HCT116 (cell line): ENCODE measurements at regions not wholly inside any gene's neighbourhood (a gene's known extent, or its start where the extent isn't known, plus 50 kb on each side); places are given as distances from the start of the nearest gene placed in this dataset.

Source experiments
- ATAC-seq: fragments of 200-7000 bp; cut with Tn5 transposase; 2 replicates; pipeline ENCODE4 v1.9.1; 2020; ENCODE audit warnings: mild to moderate bottlenecking, moderate library complexity
- BruUV-seq: library from RNA; stranded (reverse); fragments of 400-500 nt; replicated peaks from 2 replicates; lab custom pipeline; 2021; lab: Mats Ljungman, UMichigan
- CTCF ChIA-PET: fragments of 300-600 bp; sonication (Branson Sonifier 250); formaldehyde crosslinking; loops from one replicate; lab custom pipeline; 2021; ENCODE audit warnings: antibody characterized with exemption; lab: Charles Lee
- POLR2A ChIA-PET: fragments of 300-600, 350-600 bp; sonication (Branson Sonifier 250); formaldehyde crosslinking; loops from one replicate; lab custom pipeline; 2021; ENCODE audit warnings: antibody characterized with exemption; lab: Charles Lee
- RAD21 ChIA-PET, 2 experiments: fragments of 300-600 bp; sonication (Branson Sonifier 250); formaldehyde crosslinking; loops; one replicate each; lab custom pipeline; 2023; ENCODE audit warnings: low total read pairs in 2 of 2; ENCODE audit not compliant: uncharacterized antibody in 2 of 2, unreplicated experiment in 2 of 2, low non-redundant PET in 1 of 2; lab: Charles Lee
- DNase-seq: peaks from one replicate; pipeline ENCODE4 v3.0.0-alpha.2; 2010; ENCODE audit warnings: low read depth, low spot score
- H2AFZ ChIP-seq: fragments of 200-600 bp; shearing (Covaris generic), sonication (generic); 2 replicates; pipeline ENCODE4 v1.6.1; 2017; ENCODE audit warnings: low read depth, mixed run types, mixed read lengths, antibody characterized with exemption, low read length; ENCODE audit not compliant: poor library complexity, severe bottlenecking
- H3K27ac ChIP-seq: 2 replicates; pipeline ENCODE4 v1.5.1; 2012; ENCODE audit warnings: low read depth, low read length
- H3K27me3 ChIP-seq: fragments of 200-600 bp; sonication (generic); 2 replicates; pipeline ENCODE4 v1.6.1; 2016; ENCODE audit warnings: mixed run types, low read length, mixed read lengths; ENCODE audit not compliant: insufficient read depth
- H3K36me3 ChIP-seq, 2 experiments: fragments of 200-500 bp in 1 of 2; fragments of 200-600 bp in 1 of 2; sonication (Bioruptor generic) in 1 of 2; sonication (generic) in 1 of 2; 2 replicates each; pipeline versions ENCODE4 v1.5.1 to v1.6.1; 2014 to 2016; ENCODE audit warnings: low read length in 2 of 2, inconsistent platforms in 1 of 2, mixed read lengths in 1 of 2, mixed run types in 1 of 2; ENCODE audit not compliant: insufficient read depth in 2 of 2, control insufficient read depth in 1 of 2
- H3K4me1 ChIP-seq, 2 experiments: fragments of 200-600 bp in 1 of 2; sonication (generic) in 1 of 2; 2 replicates each; pipeline versions ENCODE4 v1.5.1 to v1.6.1; 2012 to 2017; ENCODE audit warnings: low read length in 2 of 2, inconsistent platforms in 1 of 2, mild to moderate bottlenecking in 1 of 2, mixed read lengths in 1 of 2, mixed run types in 1 of 2, moderate library complexity in 1 of 2; ENCODE audit not compliant: insufficient read depth in 2 of 2, control insufficient read depth in 1 of 2
- H3K4me2 ChIP-seq: fragments of 200-600 bp; sonication (generic); 2 replicates; pipeline ENCODE4 v1.6.1; 2017; ENCODE audit warnings: mixed run types, low read length, mixed read lengths
- H3K4me3 ChIP-seq, 2 experiments: fragments of 200-600 bp in 1 of 2; sonication (generic) in 1 of 2; replicated peaks in 1 of 2; 2 replicates each; pipeline ENCODE4 v1.5.1; 2011 to 2016; ENCODE audit warnings: low read length in 2 of 2, control low read depth in 1 of 2, low read depth in 1 of 2, mild to moderate bottlenecking in 1 of 2, mixed read lengths in 1 of 2, mixed run types in 1 of 2
- H3K79me2 ChIP-seq: fragments of 200-600 bp; sonication (generic); 2 replicates; pipeline ENCODE4 v1.6.1; 2017; ENCODE audit warnings: mild to moderate bottlenecking, mixed run types, low read length, moderate library complexity, mixed read lengths; ENCODE audit not compliant: insufficient read depth
- H3K9ac ChIP-seq: fragments of 200-600 bp; sonication (generic); 2 replicates; pipeline ENCODE4 v1.6.1; 2016; ENCODE audit warnings: low read length, mixed read lengths
- H3K9me2 ChIP-seq: fragments of 200-600 bp; sonication (generic), shearing (Covaris generic); 2 replicates; pipeline ENCODE4 v1.6.1; 2017; ENCODE audit warnings: mixed run types, mild to moderate bottlenecking, moderate library complexity; ENCODE audit not compliant: insufficient read depth
- H3K9me3 ChIP-seq, 2 experiments: fragments of 200-500 bp in 1 of 2; fragments of 200-600 bp in 1 of 2; sonication (Bioruptor generic) in 1 of 2; sonication (generic) in 1 of 2; 2 replicates each; pipeline ENCODE4 v1.6.1; 2014 to 2017; ENCODE audit warnings: low read length in 2 of 2, mixed read lengths in 2 of 2, inconsistent platforms in 1 of 2, low read depth in 1 of 2, mild to moderate bottlenecking in 1 of 2, mixed run types in 1 of 2, moderate library complexity in 1 of 2; ENCODE audit not compliant: control insufficient read depth in 1 of 2, insufficient read depth in 1 of 2
- H4K20me1 ChIP-seq: fragments of 200-600 bp; sonication (generic), shearing (Covaris generic); 2 replicates; pipeline ENCODE4 v1.6.1; 2017; ENCODE audit warnings: mixed run types, mild to moderate bottlenecking, moderate library complexity; ENCODE audit not compliant: insufficient read depth
- CBX3 ChIP-seq: IDR thresholded peaks from 2 replicates; pipeline ENCODE4 v1.6.1; 2012; ENCODE audit warnings: low read depth
- CEBPB ChIP-seq: IDR thresholded peaks from 2 replicates; pipeline ENCODE4 v1.6.1; 2012; ENCODE audit warnings: low read depth
- EGR1 ChIP-seq: IDR thresholded peaks from 2 replicates; pipeline ENCODE4 v1.6.1; 2012; ENCODE audit warnings: low read depth
- EZH2phosphoT487 ChIP-seq: fragments of 200-600 bp; IDR thresholded peaks from 2 replicates; pipeline ENCODE4 v1.6.1; 2018; ENCODE audit warnings: antibody characterized with exemption, borderline replicate concordance
- JUND ChIP-seq: IDR thresholded peaks from 2 replicates; pipeline ENCODE4 v1.6.1; 2012
- POLR2A ChIP-seq: IDR thresholded peaks from 2 replicates; pipeline ENCODE4 v1.7.0; 2011; ENCODE audit warnings: borderline replicate concordance; ENCODE audit not compliant: insufficient read depth, insufficient read length; ENCODE audit errors: extremely low read depth
- POLR2AphosphoS5 ChIP-seq: IDR thresholded peaks from 2 replicates; pipeline ENCODE4 v1.6.1; 2011; ENCODE audit warnings: mild to moderate bottlenecking, low read depth, low read length, moderate library complexity
- SP1 ChIP-seq: IDR thresholded peaks from 2 replicates; pipeline ENCODE4 v1.6.1; 2012; ENCODE audit warnings: low read depth
- TCF7L2 ChIP-seq: IDR thresholded peaks from 2 replicates; pipeline ENCODE4 v1.7.0; 2011; ENCODE audit warnings: borderline replicate concordance, inconsistent platforms; ENCODE audit not compliant: insufficient read depth, insufficient read length; ENCODE audit errors: extremely low read depth
- ZFX ChIP-seq: fragments of 450-650 bp; IDR thresholded peaks from 2 replicates; pipeline ENCODE4 v1.6.1; 2017
- ZNF274 ChIP-seq: fragments of 200-500 bp; sonication (Bioruptor generic); IDR thresholded peaks from 2 replicates; pipeline ENCODE4 v1.6.1; 2014; ENCODE audit warnings: mild to moderate bottlenecking, low read depth, low read length, inconsistent platforms
- intact Hi-C: fragments of 100-400 bp; cut with micrococcal nuclease; formaldehyde crosslinking; loops from 2 replicates; pipeline ENCODE4 v1.10.0; 2022
- TF ChIP-seq, protein P1 (sequence below): IDR thresholded peaks from 2 replicates; pipeline ENCODE4 v1.6.1; 2012
- TF ChIP-seq, protein P2 (sequence below): IDR thresholded peaks from 2 replicates; pipeline ENCODE4 v1.6.1; 2011; ENCODE audit warnings: mild to moderate bottlenecking, low read length, moderate library complexity; ENCODE audit not compliant: insufficient replicate concordance; ENCODE audit errors: extremely low read depth
- TF ChIP-seq, protein P3 (sequence below): IDR thresholded peaks from 2 replicates; pipeline ENCODE4 v1.6.1; 2012
- TF ChIP-seq, protein P4 (sequence below): IDR thresholded peaks from 2 replicates; pipeline ENCODE4 v1.6.1; 2012; ENCODE audit warnings: low read depth
- TF ChIP-seq, protein P5 (sequence below), 3 experiments: fragments of 200-600 bp in 1 of 3; sonication (generic) in 1 of 3; IDR thresholded peaks in 2 of 3; conservative IDR thresholded peaks in 1 of 3; 2 replicates each; pipeline ENCODE4 v1.5.1; 2012 to 2017; ENCODE audit warnings: low read depth in 2 of 3, low read length in 2 of 3, antibody characterized with exemption in 1 of 3, borderline replicate concordance in 1 of 3, control low read depth in 1 of 3, mild to moderate bottlenecking in 1 of 3, mixed read lengths in 1 of 3, mixed run types in 1 of 3, moderate library complexity in 1 of 3; ENCODE audit not compliant: insufficient read depth in 1 of 3

DNA sequence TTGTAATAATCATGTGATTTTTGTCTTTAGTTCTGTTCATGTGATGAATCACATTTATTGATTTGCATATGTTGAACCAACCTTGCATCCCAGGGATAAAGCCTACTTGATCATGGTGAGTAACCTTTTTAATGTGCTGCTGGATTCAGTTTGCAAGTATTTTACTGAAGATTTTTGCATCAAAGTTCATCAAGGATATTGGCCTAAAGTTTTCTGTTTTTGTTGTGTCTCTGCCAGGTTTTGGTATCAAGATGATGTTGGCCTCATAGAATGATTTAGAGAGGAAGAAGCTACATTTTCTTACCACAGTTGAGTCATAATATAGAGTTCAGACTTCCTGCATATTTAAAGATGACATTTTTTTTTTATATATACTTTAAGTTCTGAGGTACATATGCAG is 455.9 kb downstream of the PLPP3 start:
- Histone ChIP-seq H3K27ac (no peak overlapping the region), H3K9me2 (no peaks in the 10 kb centered on the region), H3K27me3 (no peaks in the 10 kb centered on the region), H3K9me3 (no peaks in the 10 kb centered on the region), H4K20me1 (no peaks in the 10 kb centered on the region), H3K36me3 (no peaks in the 10 kb centered on the region), H3K79me2 (no peaks in the 10 kb centered on the region), H3K4me3 (no peak overlapping the region), H3K9ac (no peak overlapping the region), H3K4me1 (no peaks in the 10 kb centered on the region), H2AFZ (no peak overlapping the region), H3K4me2 (no peak overlapping the region)
- no peak for DNase-seq
- CTCF ChIA-PET, result no interaction called here
- no peak for ATAC-seq
- BruUV-seq, result no TSS peak
- RAD21 ChIA-PET, result no interaction called here
- POLR2A ChIA-PET, result no interaction called here
- intact Hi-C loops, result no loop called here
- TF ChIP-seq, protein P1, sequence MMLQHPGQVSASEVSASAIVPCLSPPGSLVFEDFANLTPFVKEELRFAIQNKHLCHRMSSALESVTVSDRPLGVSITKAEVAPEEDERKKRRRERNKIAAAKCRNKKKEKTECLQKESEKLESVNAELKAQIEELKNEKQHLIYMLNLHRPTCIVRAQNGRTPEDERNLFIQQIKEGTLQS, result no peak
- TF ChIP-seq CEBPB, result no peak
- TF ChIP-seq EZH2phosphoT487, result no peak
- TF ChIP-seq, protein P2, sequence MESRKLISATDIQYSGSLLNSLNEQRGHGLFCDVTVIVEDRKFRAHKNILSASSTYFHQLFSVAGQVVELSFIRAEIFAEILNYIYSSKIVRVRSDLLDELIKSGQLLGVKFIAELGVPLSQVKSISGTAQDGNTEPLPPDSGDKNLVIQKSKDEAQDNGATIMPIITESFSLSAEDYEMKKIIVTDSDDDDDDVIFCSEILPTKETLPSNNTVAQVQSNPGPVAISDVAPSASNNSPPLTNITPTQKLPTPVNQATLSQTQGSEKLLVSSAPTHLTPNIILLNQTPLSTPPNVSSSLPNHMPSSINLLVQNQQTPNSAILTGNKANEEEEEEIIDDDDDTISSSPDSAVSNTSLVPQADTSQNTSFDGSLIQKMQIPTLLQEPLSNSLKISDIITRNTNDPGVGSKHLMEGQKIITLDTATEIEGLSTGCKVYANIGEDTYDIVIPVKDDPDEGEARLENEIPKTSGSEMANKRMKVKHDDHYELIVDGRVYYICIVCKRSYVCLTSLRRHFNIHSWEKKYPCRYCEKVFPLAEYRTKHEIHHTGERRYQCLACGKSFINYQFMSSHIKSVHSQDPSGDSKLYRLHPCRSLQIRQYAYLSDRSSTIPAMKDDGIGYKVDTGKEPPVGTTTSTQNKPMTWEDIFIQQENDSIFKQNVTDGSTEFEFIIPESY, result no peak
- no peak for TF ChIP-seq JUND
- no peak for TF ChIP-seq TCF7L2
- no peak for TF ChIP-seq CBX3
- TF ChIP-seq, protein P3, sequence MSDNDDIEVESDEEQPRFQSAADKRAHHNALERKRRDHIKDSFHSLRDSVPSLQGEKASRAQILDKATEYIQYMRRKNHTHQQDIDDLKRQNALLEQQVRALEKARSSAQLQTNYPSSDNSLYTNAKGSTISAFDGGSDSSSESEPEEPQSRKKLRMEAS, result no peak
- no peak for TF ChIP-seq ZNF274
- no peak for TF ChIP-seq POLR2AphosphoS5
- no peak for TF ChIP-seq EGR1
- no peak for TF ChIP-seq SP1
- TF ChIP-seq ZFX, result no peak
- TF ChIP-seq, protein P4, sequence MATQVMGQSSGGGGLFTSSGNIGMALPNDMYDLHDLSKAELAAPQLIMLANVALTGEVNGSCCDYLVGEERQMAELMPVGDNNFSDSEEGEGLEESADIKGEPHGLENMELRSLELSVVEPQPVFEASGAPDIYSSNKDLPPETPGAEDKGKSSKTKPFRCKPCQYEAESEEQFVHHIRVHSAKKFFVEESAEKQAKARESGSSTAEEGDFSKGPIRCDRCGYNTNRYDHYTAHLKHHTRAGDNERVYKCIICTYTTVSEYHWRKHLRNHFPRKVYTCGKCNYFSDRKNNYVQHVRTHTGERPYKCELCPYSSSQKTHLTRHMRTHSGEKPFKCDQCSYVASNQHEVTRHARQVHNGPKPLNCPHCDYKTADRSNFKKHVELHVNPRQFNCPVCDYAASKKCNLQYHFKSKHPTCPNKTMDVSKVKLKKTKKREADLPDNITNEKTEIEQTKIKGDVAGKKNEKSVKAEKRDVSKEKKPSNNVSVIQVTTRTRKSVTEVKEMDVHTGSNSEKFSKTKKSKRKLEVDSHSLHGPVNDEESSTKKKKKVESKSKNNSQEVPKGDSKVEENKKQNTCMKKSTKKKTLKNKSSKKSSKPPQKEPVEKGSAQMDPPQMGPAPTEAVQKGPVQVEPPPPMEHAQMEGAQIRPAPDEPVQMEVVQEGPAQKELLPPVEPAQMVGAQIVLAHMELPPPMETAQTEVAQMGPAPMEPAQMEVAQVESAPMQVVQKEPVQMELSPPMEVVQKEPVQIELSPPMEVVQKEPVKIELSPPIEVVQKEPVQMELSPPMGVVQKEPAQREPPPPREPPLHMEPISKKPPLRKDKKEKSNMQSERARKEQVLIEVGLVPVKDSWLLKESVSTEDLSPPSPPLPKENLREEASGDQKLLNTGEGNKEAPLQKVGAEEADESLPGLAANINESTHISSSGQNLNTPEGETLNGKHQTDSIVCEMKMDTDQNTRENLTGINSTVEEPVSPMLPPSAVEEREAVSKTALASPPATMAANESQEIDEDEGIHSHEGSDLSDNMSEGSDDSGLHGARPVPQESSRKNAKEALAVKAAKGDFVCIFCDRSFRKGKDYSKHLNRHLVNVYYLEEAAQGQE, result no peak
- TF ChIP-seq, protein P5, sequence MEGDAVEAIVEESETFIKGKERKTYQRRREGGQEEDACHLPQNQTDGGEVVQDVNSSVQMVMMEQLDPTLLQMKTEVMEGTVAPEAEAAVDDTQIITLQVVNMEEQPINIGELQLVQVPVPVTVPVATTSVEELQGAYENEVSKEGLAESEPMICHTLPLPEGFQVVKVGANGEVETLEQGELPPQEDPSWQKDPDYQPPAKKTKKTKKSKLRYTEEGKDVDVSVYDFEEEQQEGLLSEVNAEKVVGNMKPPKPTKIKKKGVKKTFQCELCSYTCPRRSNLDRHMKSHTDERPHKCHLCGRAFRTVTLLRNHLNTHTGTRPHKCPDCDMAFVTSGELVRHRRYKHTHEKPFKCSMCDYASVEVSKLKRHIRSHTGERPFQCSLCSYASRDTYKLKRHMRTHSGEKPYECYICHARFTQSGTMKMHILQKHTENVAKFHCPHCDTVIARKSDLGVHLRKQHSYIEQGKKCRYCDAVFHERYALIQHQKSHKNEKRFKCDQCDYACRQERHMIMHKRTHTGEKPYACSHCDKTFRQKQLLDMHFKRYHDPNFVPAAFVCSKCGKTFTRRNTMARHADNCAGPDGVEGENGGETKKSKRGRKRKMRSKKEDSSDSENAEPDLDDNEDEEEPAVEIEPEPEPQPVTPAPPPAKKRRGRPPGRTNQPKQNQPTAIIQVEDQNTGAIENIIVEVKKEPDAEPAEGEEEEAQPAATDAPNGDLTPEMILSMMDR (IDR thresholded peaks at IDR 0.05 in 2 of 3, conservative IDR thresholded peaks at IDR 0.05 in 1 of 3; ENCODE audit: borderline replicate concordance in 1 of 3, insufficient read depth in 1 of 3, low read depth in 2 of 3, low read length in 2 of 3), result no peak
- no peak for TF ChIP-seq POLR2A
